Gastroesophageal sphincter (tissue), 4 donors: ENCODE measurements at regions not wholly inside any gene's neighbourhood (a gene's known extent, or its start where the extent isn't known, plus 50 kb on each side); places are given as distances from the start of the nearest gene placed in this dataset.

Experiments
- ATAC-seq: fragments of 150-250 bp; one replicate; pipeline ENCODE4 v1.9.1; 2016; ENCODE audit warnings: mild to moderate bottlenecking, moderate library complexity
- H3K27ac ChIP-seq, 4 donors: fragments of 200-600 bp; sonication (generic) in 3 of 4; 1 replicate in 3 of 4; 2 replicates in 1 of 4; pipeline ENCODE4 v1.5.1; 2016 to 2019
- H3K27me3 ChIP-seq: fragments of 200-600 bp; sonication (generic); one replicate; pipeline ENCODE4 v1.5.1; 2019
- H3K36me3 ChIP-seq, 2 donors: fragments of 200-600 bp; sonication (generic); one replicate each; pipeline ENCODE4 v1.5.1; 2019; ENCODE audit warnings: control low read depth in 1 of 2
- H3K4me1 ChIP-seq, 3 donors: fragments of 200-600 bp; sonication (generic); 1 replicate in 2 of 3; 2 replicates in 1 of 3; pipeline ENCODE4 v1.5.1; 2016 to 2019; ENCODE audit warnings: control low read depth in 2 of 3
- H3K4me3 ChIP-seq, 2 donors: fragments of 200-600 bp; sonication (generic); one replicate each; pipeline ENCODE4 v1.5.1; 2019; ENCODE audit warnings: mild to moderate bottlenecking in 1 of 2, moderate library complexity in 1 of 2
- H3K9me3 ChIP-seq, 3 donors: fragments of 200-600 bp; sonication (generic); one replicate each; pipeline ENCODE4 v1.5.1; 2017 to 2019; ENCODE audit warnings: control low read depth in 2 of 3
- CTCF ChIP-seq, 4 experiments: fragments of 200-600 bp in 2 of 4; fragments of 450-650 bp in 2 of 4; sonication (generic) in 1 of 4; IDR thresholded peaks; one replicate each; pipeline ENCODE4 v1.5.1; 2017 to 2019; ENCODE audit warnings: antibody characterized with exemption in 4 of 4, mild to moderate bottlenecking in 2 of 4, moderate library complexity in 2 of 4
- EP300 ChIP-seq: sonication (generic); formaldehyde crosslinking; IDR thresholded peaks from one replicate; pipeline ENCODE4 v1.6.1; 2017; ENCODE audit warnings: antibody characterized with exemption, mild to moderate bottlenecking
- POLR2A ChIP-seq, 2 donors: fragments of 450-650 bp; IDR thresholded peaks; one replicate each; pipeline ENCODE4 v1.6.1; 2017; ENCODE audit warnings: antibody characterized with exemption in 2 of 2, mild to moderate bottlenecking in 2 of 2, moderate library complexity in 1 of 2
- POLR2AphosphoS5 ChIP-seq: sonication (generic); formaldehyde crosslinking; IDR thresholded peaks from one replicate; pipeline ENCODE4 v1.6.1; 2017; ENCODE audit warnings: antibody characterized with exemption
- WGBS, 2 donors: methylation state at CpG; one replicate each; pipeline ENCODE4 v1.1.5; 2018; ENCODE audit warnings: low coverage in 1 of 2; 5-methylcytosine and 5-hydroxymethylcytosine counted together

GRCh38 chr4:124265701-124266100 lies 446.8 kb downstream of the ANKRD50 start:
- Histone ChIP-seq H3K27ac (no peak overlapping the region), H3K4me1 (peaks cover 0 to 9% (median 0%) of the 10 kb centered on the region in 3 donors), H3K9me3 (no peaks in the 10 kb centered on the region), H3K4me3 (no peak overlapping the region), H3K36me3 (no peaks in the 10 kb centered on the region), H3K27me3 (no peaks in the 10 kb centered on the region)
- no peak for ATAC-seq
- 88 to 100% methylated on average over 1 of the region's 1 CpG for WGBS, 2 donors
- no peak for TF ChIP-seq POLR2A (IDR thresholded peaks at IDR 0.05)
- no peak for TF ChIP-seq POLR2AphosphoS5
- TF ChIP-seq CTCF (IDR thresholded peaks at IDR 0.05): no peak
- TF ChIP-seq EP300: no peak

GRCh38 chr4:124266721-124267120 lies 445.8 kb downstream of the ANKRD50 start:
- Histone ChIP-seq H3K36me3 (no peaks in the 10 kb centered on the region), H3K4me3 (no peak overlapping the region), H3K9me3 (no peaks in the 10 kb centered on the region), H3K27ac (no peak overlapping the region), H3K27me3 (no peaks in the 10 kb centered on the region), H3K4me1 (peaks cover 0 to 9% (median 0%) of the 10 kb centered on the region in 3 donors)
- WGBS, 2 donors: 80 to 88% methylated on average over 3 of the region's 3 CpGs
- TF ChIP-seq CTCF (IDR thresholded peaks at IDR 0.05) (no peak), POLR2A (IDR thresholded peaks at IDR 0.05) (no peak), EP300 (no peak), POLR2AphosphoS5 (no peak)
- no peak for ATAC-seq

- Histone ChIP-seq H3K9me3 (no peaks in the 10 kb centered on the region), H3K4me1 (no peaks in the 10 kb centered on the region), H3K36me3 (no peaks in the 10 kb centered on the region), H3K4me3 (no peak overlapping the region), H3K27ac (no peak overlapping the region), H3K27me3 (no peaks in the 10 kb centered on the region)
- ATAC-seq: no peak
- no peak for TF ChIP-seq EP300
Observed at GRCh38 chr4:124276461-124276860, 436.1 kb downstream of the ANKRD50 start.

GRCh38 chr4:124277691-124278090 lies 434.8 kb downstream of the ANKRD50 start:
- H3K4me1 ChIP-seq: no peaks in the 10 kb centered on the region
- no peak for ATAC-seq
- TF ChIP-seq CTCF (IDR thresholded peaks at IDR 0.05): no peak
- TF ChIP-seq POLR2AphosphoS5: no peak
- TF ChIP-seq POLR2A (IDR thresholded peaks at IDR 0.05): no peak
- no peak for TF ChIP-seq EP300
- no peaks in the 10 kb centered on the region for H3K27me3 ChIP-seq
- no peaks in the 10 kb centered on the region for H3K9me3 ChIP-seq
- H3K36me3 ChIP-seq: no peaks in the 10 kb centered on the region
- H3K27ac ChIP-seq: no peak overlapping the region
- 86 to 100% methylated on average over 2 of the region's 2 CpGs for WGBS, 2 donors
- H3K4me3 ChIP-seq: no peak overlapping the region

- Histone ChIP-seq H3K27me3 (no peaks in the 10 kb centered on the region), H3K36me3 (no peaks in the 10 kb centered on the region), H3K4me1 (no peaks in the 10 kb centered on the region), H3K27ac (no peak overlapping the region), H3K4me3 (no peak overlapping the region), H3K9me3 (no peaks in the 10 kb centered on the region)
- 83 to 89% methylated on average over 1 of the region's 1 CpG for WGBS, 2 donors
- no peak for ATAC-seq
- no peak for TF ChIP-seq CTCF (IDR thresholded peaks at IDR 0.05)
- TF ChIP-seq EP300: no peak
- no peak for TF ChIP-seq POLR2AphosphoS5
- TF ChIP-seq POLR2A (IDR thresholded peaks at IDR 0.05): no peak
Observed at GRCh38 chr4:124278477-124278876, 434.1 kb downstream of the ANKRD50 start.

GRCh38 chr4:124279741-124280140 lies 432.8 kb downstream of the ANKRD50 start:
- Histone ChIP-seq H3K9me3 (no peaks in the 10 kb centered on the region), H3K27me3 (no peaks in the 10 kb centered on the region), H3K36me3 (no peaks in the 10 kb centered on the region), H3K4me3 (no peak overlapping the region), H3K4me1 (no peaks in the 10 kb centered on the region), H3K27ac (no peak overlapping the region)
- TF ChIP-seq POLR2A (IDR thresholded peaks at IDR 0.05) (no peak), CTCF (IDR thresholded peaks at IDR 0.05) (no peak), EP300 (no peak), POLR2AphosphoS5 (no peak)
- ATAC-seq: no peak
- 70 to 78% methylated on average over 2 of the region's 2 CpGs for WGBS, 2 donors
